ENCODE measurements at regions not wholly inside any gene's neighbourhood (a gene's known extent, or its start where the extent isn't known, plus 50 kb on each side); places are given as distances from the start of the nearest gene placed in this dataset.

DNA sequence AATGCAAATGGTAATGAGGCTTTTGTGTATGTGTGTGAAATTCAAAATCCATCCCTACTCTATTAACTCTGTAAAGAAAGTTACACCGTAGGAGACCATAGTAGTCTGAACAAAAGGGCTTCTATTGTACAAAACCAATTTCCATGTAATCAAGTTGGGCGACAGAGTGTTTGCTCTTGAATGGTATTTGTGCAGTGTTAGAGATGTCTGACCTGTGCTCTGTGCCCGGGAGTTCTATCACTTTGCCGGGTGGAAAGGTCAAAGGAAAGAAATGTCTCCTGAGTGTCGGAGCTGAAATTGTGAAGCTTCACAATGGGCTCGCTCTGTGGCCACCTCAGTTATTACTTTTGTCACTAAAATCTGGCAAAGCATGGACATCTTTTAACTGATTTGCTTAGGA is 312.0 kb downstream of the SAMD5 start:
- no peak overlapping the region for H3K27ac Mint-ChIP-seq
- H3K9me3 Mint-ChIP-seq, result peaks cover 2 to 3% of the 10 kb centered on the region in 2 donors
- Histone ChIP-seq H3K4me1 (ENCODE audit: control insufficient read depth, insufficient read depth, low read length) (no peaks in the 10 kb centered on the region), H3K4me3 (ENCODE audit: low read length) (no peak overlapping the region), H3K27me3 (ENCODE audit: control insufficient read depth, insufficient read depth, low read length) (no peaks in the 10 kb centered on the region), H3K9me3 (ENCODE audit: control insufficient read depth, insufficient read depth, low read length) (no peaks in the 10 kb centered on the region), H3K36me3 (ENCODE audit: control insufficient read depth, insufficient read depth, low read length) (no peaks in the 10 kb centered on the region), H3K27ac (ENCODE audit: low read length) (no peak overlapping the region)
- TF ChIP-seq, protein P1, sequence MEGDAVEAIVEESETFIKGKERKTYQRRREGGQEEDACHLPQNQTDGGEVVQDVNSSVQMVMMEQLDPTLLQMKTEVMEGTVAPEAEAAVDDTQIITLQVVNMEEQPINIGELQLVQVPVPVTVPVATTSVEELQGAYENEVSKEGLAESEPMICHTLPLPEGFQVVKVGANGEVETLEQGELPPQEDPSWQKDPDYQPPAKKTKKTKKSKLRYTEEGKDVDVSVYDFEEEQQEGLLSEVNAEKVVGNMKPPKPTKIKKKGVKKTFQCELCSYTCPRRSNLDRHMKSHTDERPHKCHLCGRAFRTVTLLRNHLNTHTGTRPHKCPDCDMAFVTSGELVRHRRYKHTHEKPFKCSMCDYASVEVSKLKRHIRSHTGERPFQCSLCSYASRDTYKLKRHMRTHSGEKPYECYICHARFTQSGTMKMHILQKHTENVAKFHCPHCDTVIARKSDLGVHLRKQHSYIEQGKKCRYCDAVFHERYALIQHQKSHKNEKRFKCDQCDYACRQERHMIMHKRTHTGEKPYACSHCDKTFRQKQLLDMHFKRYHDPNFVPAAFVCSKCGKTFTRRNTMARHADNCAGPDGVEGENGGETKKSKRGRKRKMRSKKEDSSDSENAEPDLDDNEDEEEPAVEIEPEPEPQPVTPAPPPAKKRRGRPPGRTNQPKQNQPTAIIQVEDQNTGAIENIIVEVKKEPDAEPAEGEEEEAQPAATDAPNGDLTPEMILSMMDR (IDR thresholded peaks at IDR 0.05), result no peak
- H3K4me3 Mint-ChIP-seq, result no peak overlapping the region
- no peaks in the 10 kb centered on the region for H3K27me3 Mint-ChIP-seq (ENCODE audit: low read depth in 2 of 2)
- no peaks in the 10 kb centered on the region for H3K4me1 Mint-ChIP-seq
- 89% methylated on average over 5 of the region's 6 CpGs for WGBS (ENCODE audit: insufficient coverage)
- no peak for ATAC-seq
- intact Hi-C loops (cut with micrococcal nuclease), result no loop called here
- H3K36me3 Mint-ChIP-seq, result no peaks in the 10 kb centered on the region
- DNase-seq, result no peak

DNA sequence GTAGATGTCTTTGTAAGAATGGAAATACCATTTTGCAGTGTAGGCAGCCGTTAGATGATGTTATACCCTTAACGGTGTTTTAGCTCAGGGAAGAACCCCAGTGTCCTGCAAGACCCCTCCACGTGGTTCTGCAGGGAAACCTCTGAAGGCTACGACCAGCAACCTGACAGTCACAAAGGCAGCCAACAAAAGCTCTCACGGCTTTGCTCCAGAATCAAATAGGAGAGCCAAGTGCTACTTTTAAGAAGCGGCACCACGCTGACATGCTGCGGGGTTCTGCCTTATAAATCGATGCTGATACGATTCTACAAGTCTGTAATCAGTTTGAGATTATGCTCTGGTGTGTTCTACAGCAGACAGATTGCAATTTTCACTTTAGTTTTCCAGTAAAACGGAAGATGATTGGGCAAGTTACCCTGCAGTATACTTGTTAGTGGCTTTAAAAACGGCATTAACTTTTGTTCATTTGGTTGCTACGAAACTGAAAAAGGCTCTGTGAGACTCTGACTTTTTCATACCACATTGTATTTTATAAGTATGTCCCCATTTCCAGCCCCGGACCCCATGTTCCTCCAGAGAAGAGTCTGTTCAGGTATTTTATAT is 312.9 kb downstream of the SAMD5 start:
- Mint-ChIP-seq H3K36me3 (no peaks in the 10 kb centered on the region), H3K4me3 (no peak overlapping the region), H3K27ac (no peak overlapping the region), H3K4me1 (no peaks in the 10 kb centered on the region), H3K27me3 (ENCODE audit: low read depth in 2 of 2) (no peaks in the 10 kb centered on the region), H3K9me3 (peaks cover 2 to 3% of the 10 kb centered on the region in 2 donors)
- Histone ChIP-seq H3K27me3 (ENCODE audit: control insufficient read depth, insufficient read depth, low read length) (no peaks in the 10 kb centered on the region), H3K4me1 (ENCODE audit: control insufficient read depth, insufficient read depth, low read length) (no peaks in the 10 kb centered on the region), H3K9me3 (ENCODE audit: control insufficient read depth, insufficient read depth, low read length) (no peaks in the 10 kb centered on the region), H3K27ac (ENCODE audit: low read length) (no peak overlapping the region), H3K36me3 (ENCODE audit: control insufficient read depth, insufficient read depth, low read length) (no peaks in the 10 kb centered on the region), H3K4me3 (ENCODE audit: low read length) (no peak overlapping the region)
- DNase-seq (no peak), ATAC-seq (no peak)
- TF ChIP-seq, protein P1 (IDR thresholded peaks at IDR 0.05), result no peak
- intact Hi-C loops (cut with micrococcal nuclease), result no loop called here
- WGBS (ENCODE audit: insufficient coverage), result 84% methylated on average over 13 of the region's 14 CpGs

DNA sequence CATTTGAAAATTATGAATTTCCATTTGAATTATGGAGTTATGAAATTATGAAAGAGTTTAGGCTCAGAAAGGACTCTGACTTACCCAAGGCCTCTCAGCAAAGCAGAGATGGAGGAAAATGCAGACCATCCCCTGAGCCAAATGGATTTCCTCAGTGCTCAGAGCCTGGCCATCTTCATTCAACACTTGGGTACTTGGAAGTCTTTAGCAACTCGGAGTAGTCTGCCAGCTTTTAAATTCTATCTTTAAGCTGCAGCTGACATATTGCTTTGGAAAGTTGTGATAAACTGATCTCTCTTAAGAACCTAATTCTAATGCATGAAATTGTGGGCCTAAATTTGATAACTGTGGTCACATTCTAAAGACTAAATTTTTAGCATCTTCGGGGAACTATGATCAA is 315.4 kb downstream of the SAMD5 start:
- no peak for ATAC-seq
- peaks cover 0 to 3% of the 10 kb centered on the region in 2 donors for H3K9me3 Mint-ChIP-seq
- WGBS (ENCODE audit: insufficient coverage), result 100% methylated on average over 2 of the region's 2 CpGs

More for the DNA sequence above, 315.4 kb downstream of the SAMD5 start:
- no peaks in the 10 kb centered on the region for H3K36me3 ChIP-seq (ENCODE audit: control insufficient read depth, insufficient read depth, low read length)
- Mint-ChIP-seq H3K27ac (no peak overlapping the region), H3K4me3 (no peak overlapping the region), H3K27me3 (ENCODE audit: low read depth in 2 of 2) (no peaks in the 10 kb centered on the region), H3K4me1 (no peaks in the 10 kb centered on the region), H3K36me3 (no peaks in the 10 kb centered on the region)
- no peak overlapping the region for H3K4me3 ChIP-seq (ENCODE audit: low read length)
- H3K27me3 ChIP-seq (ENCODE audit: control insufficient read depth, insufficient read depth, low read length), result no peaks in the 10 kb centered on the region
- no peak for DNase-seq
- H3K27ac ChIP-seq (ENCODE audit: low read length), result no peak overlapping the region
- H3K4me1 ChIP-seq (ENCODE audit: control insufficient read depth, insufficient read depth, low read length), result no peaks in the 10 kb centered on the region
- TF ChIP-seq, protein P1 (IDR thresholded peaks at IDR 0.05), result no peak
- intact Hi-C loops (cut with micrococcal nuclease), result no loop called here
- no peaks in the 10 kb centered on the region for H3K9me3 ChIP-seq (ENCODE audit: control insufficient read depth, insufficient read depth, low read length)
